ENCODE measurements at regions not wholly inside any gene's neighbourhood (a gene's known extent, or its start where the extent isn't known, plus 50 kb on each side); places are given as distances from the start of the nearest gene placed in this dataset.

- no peaks in the 10 kb centered on the region for H3K23me2 ChIP-seq (ENCODE audit: insufficient read length, low read depth, low read length, poor library complexity, severe bottlenecking)
- Mint-ChIP-seq H3K27me3 (ENCODE audit: low read depth) (no peaks in the 10 kb centered on the region), H3K9me3 (no peaks in the 10 kb centered on the region), H3K4me1 (peaks cover 10 to 11% of the 10 kb centered on the region in 2 experiments), H3K4me3 (no peak overlapping the region), H3K36me3 (ENCODE audit: insufficient read depth in 1 of 3, low read depth in 3 of 3) (no peaks in the 10 kb centered on the region), H3K27ac (no peak overlapping the region; a peak in 1 of 7 replicates)
- H3K9me3 ChIP-seq (ENCODE audit: control insufficient read depth, low read depth, low read length): no peaks in the 10 kb centered on the region
- H2BK120ac ChIP-seq (ENCODE audit: low read depth, low read length, poor library complexity, severe bottlenecking): no peak overlapping the region
- no peak overlapping the region for H2AFZ ChIP-seq (ENCODE audit: low read length)
- peaks cover 3% of the 10 kb centered on the region; the same call in 1 of the 2 replicates for H3K4me1 ChIP-seq (ENCODE audit: insufficient read depth, low read length)
- H3K27me3 ChIP-seq (ENCODE audit: insufficient read depth, low read length): no peaks in the 10 kb centered on the region; the same call in 1 of the 2 replicates
- H3K79me1 ChIP-seq (ENCODE audit: insufficient read depth, low read depth, low read length, poor library complexity, severe bottlenecking): no peaks in the 10 kb centered on the region
- H3K9ac ChIP-seq (ENCODE audit: extremely low read depth, insufficient read length, low read length): no peak overlapping the region
- H2BK5ac ChIP-seq (ENCODE audit: insufficient read length, low read length): no peak overlapping the region
- H3K4me2 ChIP-seq (ENCODE audit: insufficient read depth, insufficient read length, low read length): no peak overlapping the region
- no peak overlapping the region for H3K27ac ChIP-seq (ENCODE audit: insufficient read length, low read depth, low read length)
- H3K14ac ChIP-seq (ENCODE audit: insufficient read depth, low read length): no peak overlapping the region
- no peak overlapping the region for H4K5ac ChIP-seq (ENCODE audit: insufficient read length, low read depth, low read length)
- WGBS (ENCODE audit: extremely low coverage, insufficient read length, low lambda C conversion rate): no CpG with 5 or more reads among the region's 3 CpGs
- no peak overlapping the region for H2BK20ac ChIP-seq (ENCODE audit: low read depth, low read length, poor library complexity, severe bottlenecking)
- no peak overlapping the region for H2AK5ac ChIP-seq (ENCODE audit: insufficient read length, low read length)
- TF ChIP-seq, protein P1, sequence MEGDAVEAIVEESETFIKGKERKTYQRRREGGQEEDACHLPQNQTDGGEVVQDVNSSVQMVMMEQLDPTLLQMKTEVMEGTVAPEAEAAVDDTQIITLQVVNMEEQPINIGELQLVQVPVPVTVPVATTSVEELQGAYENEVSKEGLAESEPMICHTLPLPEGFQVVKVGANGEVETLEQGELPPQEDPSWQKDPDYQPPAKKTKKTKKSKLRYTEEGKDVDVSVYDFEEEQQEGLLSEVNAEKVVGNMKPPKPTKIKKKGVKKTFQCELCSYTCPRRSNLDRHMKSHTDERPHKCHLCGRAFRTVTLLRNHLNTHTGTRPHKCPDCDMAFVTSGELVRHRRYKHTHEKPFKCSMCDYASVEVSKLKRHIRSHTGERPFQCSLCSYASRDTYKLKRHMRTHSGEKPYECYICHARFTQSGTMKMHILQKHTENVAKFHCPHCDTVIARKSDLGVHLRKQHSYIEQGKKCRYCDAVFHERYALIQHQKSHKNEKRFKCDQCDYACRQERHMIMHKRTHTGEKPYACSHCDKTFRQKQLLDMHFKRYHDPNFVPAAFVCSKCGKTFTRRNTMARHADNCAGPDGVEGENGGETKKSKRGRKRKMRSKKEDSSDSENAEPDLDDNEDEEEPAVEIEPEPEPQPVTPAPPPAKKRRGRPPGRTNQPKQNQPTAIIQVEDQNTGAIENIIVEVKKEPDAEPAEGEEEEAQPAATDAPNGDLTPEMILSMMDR (conservative IDR thresholded peaks at IDR 0.05): no peak
- H3K4ac ChIP-seq (ENCODE audit: low read depth, low read length): no peak overlapping the region
- no peak overlapping the region for H4K8ac ChIP-seq (replicated peaks; ENCODE audit: insufficient read length, low read depth, low read length)
- no peak overlapping the region for H2BK12ac ChIP-seq (ENCODE audit: insufficient read length, low read depth, low read length)
- no peak for DNase-seq
- no peak overlapping the region for H3K23ac ChIP-seq (ENCODE audit: insufficient read length, low read depth, low read length)
- no peak overlapping the region for H4K91ac ChIP-seq (ENCODE audit: insufficient read length, low read depth, low read length)
- H3K79me2 ChIP-seq (ENCODE audit: insufficient read depth, low read length): no peaks in the 10 kb centered on the region
- no peak overlapping the region for H3K56ac ChIP-seq (ENCODE audit: insufficient read length, low read depth, low read length)
- no peaks in the 10 kb centered on the region for H4K20me1 ChIP-seq (ENCODE audit: control insufficient read depth, insufficient read depth, insufficient read length)
- no peak overlapping the region for H3K18ac ChIP-seq (ENCODE audit: insufficient read length, low read depth, low read length)
- H3T11ph ChIP-seq (ENCODE audit: low read length): no peak overlapping the region
- H2BK15ac ChIP-seq (ENCODE audit: low read depth, low read length): no peak overlapping the region
These were observed 410.8 kb downstream of the PCDH7 start for GRCh38 chr4:31130930-31131329.

All from H9 (cell line).